ENCODE measurements at regions not wholly inside any gene's neighbourhood (a gene's known extent, or its start where the extent isn't known, plus 50 kb on each side); places are given as distances from the start of the nearest gene placed in this dataset.

DNA sequence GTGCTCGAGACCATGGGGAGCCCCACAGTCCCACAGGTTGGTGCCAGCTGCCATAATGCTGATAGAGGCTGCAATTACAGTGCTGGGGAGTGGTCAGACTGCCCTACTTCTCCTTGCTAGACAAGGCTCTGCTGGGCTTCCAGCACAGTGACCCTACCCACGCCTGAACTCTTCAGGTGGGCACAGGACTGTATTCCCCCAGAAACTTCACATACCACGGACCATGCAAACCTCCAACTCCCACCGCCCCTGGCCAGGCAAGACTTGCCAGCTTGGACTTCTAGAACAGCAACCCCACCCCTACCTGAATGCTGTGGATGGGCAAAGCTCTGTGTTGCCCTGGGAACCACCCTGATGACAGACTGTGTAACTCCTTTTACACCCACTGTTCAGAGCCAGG, 885.3 kb downstream of the SI start:
- TF ChIP-seq, protein P1, sequence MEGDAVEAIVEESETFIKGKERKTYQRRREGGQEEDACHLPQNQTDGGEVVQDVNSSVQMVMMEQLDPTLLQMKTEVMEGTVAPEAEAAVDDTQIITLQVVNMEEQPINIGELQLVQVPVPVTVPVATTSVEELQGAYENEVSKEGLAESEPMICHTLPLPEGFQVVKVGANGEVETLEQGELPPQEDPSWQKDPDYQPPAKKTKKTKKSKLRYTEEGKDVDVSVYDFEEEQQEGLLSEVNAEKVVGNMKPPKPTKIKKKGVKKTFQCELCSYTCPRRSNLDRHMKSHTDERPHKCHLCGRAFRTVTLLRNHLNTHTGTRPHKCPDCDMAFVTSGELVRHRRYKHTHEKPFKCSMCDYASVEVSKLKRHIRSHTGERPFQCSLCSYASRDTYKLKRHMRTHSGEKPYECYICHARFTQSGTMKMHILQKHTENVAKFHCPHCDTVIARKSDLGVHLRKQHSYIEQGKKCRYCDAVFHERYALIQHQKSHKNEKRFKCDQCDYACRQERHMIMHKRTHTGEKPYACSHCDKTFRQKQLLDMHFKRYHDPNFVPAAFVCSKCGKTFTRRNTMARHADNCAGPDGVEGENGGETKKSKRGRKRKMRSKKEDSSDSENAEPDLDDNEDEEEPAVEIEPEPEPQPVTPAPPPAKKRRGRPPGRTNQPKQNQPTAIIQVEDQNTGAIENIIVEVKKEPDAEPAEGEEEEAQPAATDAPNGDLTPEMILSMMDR (IDR thresholded peaks at IDR 0.05) = no peak
- TF ChIP-seq EZH2 (IDR thresholded peaks at IDR 0.05; ENCODE audit: borderline replicate concordance, insufficient read depth, low read depth, low read length, poor library complexity, severe bottlenecking) = no peak

All from B cell (primary cell).